Esophagus mucosa (tissue), 1 donor: ENCODE measurements at regions not wholly inside any gene's neighbourhood (a gene's known extent, or its start where the extent isn't known, plus 50 kb on each side); places are given as distances from the start of the nearest gene placed in this dataset.
A peak's percentile ranks its signal among the peaks of the same experiment; 100 is the strongest.
"Not testable (repeated sequence)": the region's sequence is repeated elsewhere in the genome, so short reads cannot be mapped to it uniquely, and the experiment has no call there.

Experiments
- ATAC-seq: fragments of 200-7000 bp; cut with Tn5 transposase; one replicate; pipeline ENCODE4 v1.9.1; 2020
- donor health status: DM: yes; HTN: yes; CAD: no.

- ATAC-seq: no peak
Observed at GRCh38 chr22:49405590-49405989, 422.1 kb downstream of the BRD1 start.

- ATAC-seq: peak; percentile 13
Observed at GRCh38 chr22:49404576-49405241, 423.0 kb downstream of the BRD1 start.

GRCh38 chr22:49404020-49404419 lies 423.7 kb downstream of the BRD1 start:
- no peak for ATAC-seq

- ATAC-seq: no peak
Observed at GRCh38 chr22:49403102-49403501, 424.6 kb downstream of the BRD1 start.

GRCh38 chr22:49402169-49402568 lies 425.5 kb downstream of the BRD1 start:
- ATAC-seq: no peak

- ATAC-seq: no peak
Observed at GRCh38 chr22:49400941-49401598, 426.6 kb downstream of the BRD1 start.

- no peak for ATAC-seq
Observed at GRCh38 chr22:49400136-49400940, 427.3 kb downstream of the BRD1 start.

GRCh38 chr22:49398646-49399045 lies 429.0 kb downstream of the BRD1 start:
- no peak for ATAC-seq

- no peak for ATAC-seq
Observed at GRCh38 chr22:49398115-49398514, 429.6 kb downstream of the BRD1 start.

GRCh38 chr22:49396817-49397216 lies 430.9 kb downstream of the BRD1 start:
- ATAC-seq: no peak

GRCh38 chr22:49395617-49396016 lies 432.1 kb downstream of the BRD1 start:
- no peak for ATAC-seq

- ATAC-seq: not testable (repeated sequence)
Observed at GRCh38 chr22:49395062-49395461, 432.6 kb downstream of the BRD1 start.

- no peak for ATAC-seq
Observed at GRCh38 chr22:49394116-49394785, 433.4 kb downstream of the BRD1 start.

- no peak for ATAC-seq
Observed at GRCh38 chr22:49393526-49393925, 434.1 kb downstream of the BRD1 start.

GRCh38 chr22:49392841-49393510 lies 434.7 kb downstream of the BRD1 start:
- no peak for ATAC-seq

GRCh38 chr22:49392247-49392646 lies 435.4 kb downstream of the BRD1 start:
- no peak for ATAC-seq

GRCh38 chr22:49391436-49391835 lies 436.2 kb downstream of the BRD1 start:
- no peak for ATAC-seq

- no peak for ATAC-seq
Observed at GRCh38 chr22:49390954-49391353, 436.7 kb downstream of the BRD1 start.

- ATAC-seq: not testable (repeated sequence)
Observed at GRCh38 chr22:49383909-49384308, 443.8 kb downstream of the BRD1 start.

GRCh38 chr22:49382451-49382735 lies 445.3 kb downstream of the BRD1 start:
- no peak for ATAC-seq

- ATAC-seq: no peak
Observed at GRCh38 chr22:49381595-49382450, 445.9 kb downstream of the BRD1 start.

- ATAC-seq: no peak
Observed at GRCh38 chr22:49380828-49381114, 446.9 kb downstream of the BRD1 start.
